Keratinocyte (primary cell): ENCODE measurements at regions not wholly inside any gene's neighbourhood (a gene's known extent, or its start where the extent isn't known, plus 50 kb on each side); places are given as distances from the start of the nearest gene placed in this dataset.

ENCODE experiments used
- DNase-seq: peaks from one replicate; pipeline ENCODE4 v3.0.0-alpha.2; 2011; ENCODE audit warnings: low read depth, missing footprints, low spot score
- FAIRE-seq: peaks from 2 replicates; lab custom pipeline; 2011; peaks lifted over from hg19 to GRCh38; lab: Jason Lieb, UNC
- H2AFZ ChIP-seq: 2 replicates; pipeline ENCODE4 v1.6.0; 2012; ENCODE audit warnings: low read length, control low read depth, inconsistent platforms; ENCODE audit not compliant: control insufficient read depth
- H3K27ac ChIP-seq: 2 replicates; pipeline ENCODE4 v1.5.1; 2011; ENCODE audit warnings: low read length; ENCODE audit not compliant: control insufficient read depth, insufficient read depth
- H3K27me3 ChIP-seq: 3 replicates; pipeline ENCODE4 v1.6.0; 2011; ENCODE audit warnings: low read length; ENCODE audit not compliant: control insufficient read depth, insufficient read depth; ENCODE audit errors: extremely low read depth
- H3K36me3 ChIP-seq, 2 experiments: 2 replicates in 1 of 2; 3 replicates in 1 of 2; pipeline ENCODE4 v1.5.1; 2011; ENCODE audit warnings: low read length in 2 of 2, mild to moderate bottlenecking in 1 of 2; ENCODE audit not compliant: control insufficient read depth in 2 of 2, insufficient read depth in 2 of 2; ENCODE audit errors: extremely low read depth in 1 of 2
- H3K4me1 ChIP-seq: 3 replicates; pipeline ENCODE4 v1.5.1; 2011; ENCODE audit warnings: low read length; ENCODE audit not compliant: control insufficient read depth, insufficient read depth; ENCODE audit errors: extremely low read depth
- H3K4me2 ChIP-seq: 3 replicates; pipeline ENCODE4 v1.6.0; 2011; ENCODE audit warnings: low read depth, low read length; ENCODE audit not compliant: control insufficient read depth, insufficient read depth; ENCODE audit errors: extremely low read depth
- H3K4me3 ChIP-seq, 3 experiments: fragments of 200-600 bp in 1 of 3; sonication (generic) in 1 of 3; 2 replicates in 2 of 3; 3 replicates in 1 of 3; pipeline ENCODE4 v1.5.1; 2011 to 2016; ENCODE audit warnings: low read length in 3 of 3, mild to moderate bottlenecking in 3 of 3, control low read depth in 2 of 3, inconsistent platforms in 1 of 3, low read depth in 1 of 3, mixed read lengths in 1 of 3, mixed run types in 1 of 3, moderate library complexity in 1 of 3; ENCODE audit not compliant: control insufficient read depth in 2 of 3, insufficient read depth in 2 of 3; ENCODE audit errors: extremely low read depth in 1 of 3
- H3K79me2 ChIP-seq: 2 replicates; pipeline ENCODE4 v1.6.0; 2012; ENCODE audit warnings: low read length; ENCODE audit not compliant: control insufficient read depth, insufficient read depth
- H3K9ac ChIP-seq: 3 replicates; pipeline ENCODE4 v1.6.0; 2011; ENCODE audit warnings: low read length; ENCODE audit not compliant: control insufficient read depth, insufficient read depth; ENCODE audit errors: extremely low read depth
- H3K9me1 ChIP-seq: 3 replicates; pipeline ENCODE4 v1.6.0; 2011; ENCODE audit warnings: low read length; ENCODE audit not compliant: control insufficient read depth, insufficient read depth; ENCODE audit errors: extremely low read depth
- H3K9me3 ChIP-seq: 2 replicates; pipeline ENCODE4 v1.5.1; 2012; ENCODE audit warnings: low read depth, low read length; ENCODE audit not compliant: control insufficient read depth
- H4K20me1 ChIP-seq: 3 replicates; pipeline ENCODE4 v1.6.0; 2011; ENCODE audit warnings: low read length; ENCODE audit not compliant: control insufficient read depth, insufficient read depth; ENCODE audit errors: extremely low read depth
- EZH2 ChIP-seq: IDR thresholded peaks from one replicate; pipeline ENCODE4 v1.6.1; 2012; ENCODE audit warnings: inconsistent platforms, mild to moderate bottlenecking, low read length, moderate library complexity
- dilution Hi-C: fragments of 300-500 bp; cut with MboI; formaldehyde crosslinking; loops from one replicate; pipeline ENCODE4 v1.7.0; 2020; ENCODE audit warnings: low sequenced_read_pairs; ENCODE audit not compliant: extremely low pct_ligation_motif_present
- TF ChIP-seq, protein P1 (sequence below), 3 experiments: IDR thresholded peaks in 1 of 3; conservative IDR thresholded peaks in 1 of 3; optimal IDR thresholded peaks in 1 of 3; 2 replicates in 2 of 3; 3 replicates in 1 of 3; pipeline versions ENCODE3 to v1.5.1; 2011; ENCODE audit warnings: low read length in 3 of 3, mild to moderate bottlenecking in 3 of 3, moderate library complexity in 2 of 3, control low read depth in 1 of 3, inconsistent platforms in 1 of 3; ENCODE audit not compliant: insufficient read depth in 2 of 3; ENCODE audit errors: extremely low read depth in 1 of 3

DNA sequence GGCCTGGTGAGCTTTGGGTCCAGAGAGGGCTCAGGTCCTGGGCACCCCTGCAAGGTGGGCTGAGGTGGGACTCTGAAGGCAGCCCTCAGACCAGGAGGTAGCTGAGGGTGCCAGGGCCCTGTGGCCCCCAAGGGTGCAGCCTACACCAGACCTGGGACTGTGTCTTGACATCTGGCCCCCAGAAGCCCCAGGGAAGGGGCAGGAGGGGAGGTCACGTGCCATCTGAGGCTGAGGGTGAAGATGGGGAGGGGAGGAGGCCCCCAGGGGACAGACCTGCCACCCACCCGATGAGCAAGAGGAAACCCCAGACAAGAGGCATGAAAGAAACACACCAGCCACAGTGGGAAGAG lies 520.2 kb downstream of the BRD1 start:
- Histone ChIP-seq H3K36me3 (no peaks in the 10 kb centered on the region), H4K20me1 (no peaks in the 10 kb centered on the region), H3K4me3 (no peak overlapping the region), H3K27ac (no peak overlapping the region), H3K9me3 (peaks cover 13% of the 10 kb centered on the region), H3K9me1 (no peaks in the 10 kb centered on the region), H3K27me3 (no peaks in the 10 kb centered on the region), H3K4me1 (no peaks in the 10 kb centered on the region), H3K9ac (no peak overlapping the region), H2AFZ (no peak overlapping the region), H3K4me2 (no peak overlapping the region), H3K79me2 (no peaks in the 10 kb centered on the region)
- DNase-seq (no peak), FAIRE-seq (no peak)
- dilution Hi-C loops = no loop called here
- TF ChIP-seq, protein P1, sequence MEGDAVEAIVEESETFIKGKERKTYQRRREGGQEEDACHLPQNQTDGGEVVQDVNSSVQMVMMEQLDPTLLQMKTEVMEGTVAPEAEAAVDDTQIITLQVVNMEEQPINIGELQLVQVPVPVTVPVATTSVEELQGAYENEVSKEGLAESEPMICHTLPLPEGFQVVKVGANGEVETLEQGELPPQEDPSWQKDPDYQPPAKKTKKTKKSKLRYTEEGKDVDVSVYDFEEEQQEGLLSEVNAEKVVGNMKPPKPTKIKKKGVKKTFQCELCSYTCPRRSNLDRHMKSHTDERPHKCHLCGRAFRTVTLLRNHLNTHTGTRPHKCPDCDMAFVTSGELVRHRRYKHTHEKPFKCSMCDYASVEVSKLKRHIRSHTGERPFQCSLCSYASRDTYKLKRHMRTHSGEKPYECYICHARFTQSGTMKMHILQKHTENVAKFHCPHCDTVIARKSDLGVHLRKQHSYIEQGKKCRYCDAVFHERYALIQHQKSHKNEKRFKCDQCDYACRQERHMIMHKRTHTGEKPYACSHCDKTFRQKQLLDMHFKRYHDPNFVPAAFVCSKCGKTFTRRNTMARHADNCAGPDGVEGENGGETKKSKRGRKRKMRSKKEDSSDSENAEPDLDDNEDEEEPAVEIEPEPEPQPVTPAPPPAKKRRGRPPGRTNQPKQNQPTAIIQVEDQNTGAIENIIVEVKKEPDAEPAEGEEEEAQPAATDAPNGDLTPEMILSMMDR (optimal IDR thresholded peaks at IDR 0.05 in 1 of 3, IDR thresholded peaks at IDR 0.05 in 1 of 3, conservative IDR thresholded peaks at IDR 0.05 in 1 of 3; ENCODE audit: extremely low read depth in 1 of 3, insufficient read depth in 2 of 3, low read length in 3 of 3) = no peak
- TF ChIP-seq EZH2 = no peak

DNA sequence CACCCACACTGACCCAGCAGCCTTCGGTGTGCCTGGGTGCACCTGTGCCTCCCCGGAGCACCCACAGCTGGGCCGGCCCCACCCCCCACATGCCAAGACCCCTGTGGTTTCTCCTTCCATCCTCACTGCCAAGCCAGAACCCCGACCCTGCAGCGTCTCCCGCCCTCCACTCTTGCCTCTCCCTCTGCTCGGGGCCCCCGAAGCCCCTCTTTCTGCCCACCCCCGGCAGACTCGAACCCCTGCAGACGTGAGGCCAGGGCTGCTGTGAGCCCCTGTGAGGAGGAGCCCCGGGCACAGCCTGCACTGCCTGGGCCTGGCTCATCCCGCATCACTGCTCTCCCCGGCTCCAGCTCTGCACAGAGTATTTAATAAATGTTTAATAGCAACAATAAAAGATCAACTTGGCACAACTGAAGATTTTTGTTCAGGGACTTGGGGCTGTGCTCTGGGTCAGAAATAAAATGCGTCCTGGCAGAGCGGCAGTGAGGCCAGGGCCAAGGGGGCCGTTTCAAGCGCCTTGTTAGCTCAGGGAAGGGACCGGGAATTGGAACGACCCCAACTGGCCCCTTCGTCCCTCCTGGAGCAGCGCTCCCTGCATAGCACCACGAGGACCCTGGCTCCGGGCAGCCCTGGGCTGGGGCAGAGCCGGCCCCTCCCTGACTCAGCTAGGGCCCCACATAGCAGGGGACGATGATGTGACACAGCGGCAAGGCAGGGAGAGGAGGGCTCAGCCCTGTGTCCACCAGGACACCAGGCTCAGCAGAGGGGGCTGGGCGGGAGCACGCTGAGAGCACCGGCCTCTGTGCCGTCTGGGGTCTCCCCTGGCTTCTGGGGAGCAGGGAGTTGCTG lies 520.8 kb downstream of the BRD1 start:
- no peak overlapping the region for H3K27ac ChIP-seq
- H2AFZ ChIP-seq = no peak overlapping the region
- no peak overlapping the region for H3K9ac ChIP-seq
- TF ChIP-seq EZH2 = no peak
- TF ChIP-seq, protein P1 (optimal IDR thresholded peaks at IDR 0.05 in 1 of 3, IDR thresholded peaks at IDR 0.05 in 1 of 3, conservative IDR thresholded peaks at IDR 0.05 in 1 of 3; ENCODE audit: extremely low read depth in 1 of 3, insufficient read depth in 2 of 3, low read length in 3 of 3) = no peak
- no peak overlapping the region for H3K4me2 ChIP-seq
- peaks cover 13% of the 10 kb centered on the region for H3K9me3 ChIP-seq
- no peaks in the 10 kb centered on the region for H3K79me2 ChIP-seq
- no peak overlapping the region for H3K4me3 ChIP-seq
- no peaks in the 10 kb centered on the region for H3K4me1 ChIP-seq
- no peak for FAIRE-seq
- H3K27me3 ChIP-seq = no peaks in the 10 kb centered on the region
- no peaks in the 10 kb centered on the region for H3K36me3 ChIP-seq
- dilution Hi-C loops = no loop called here
- H3K9me1 ChIP-seq = no peaks in the 10 kb centered on the region
- DNase-seq = no peak
- no peaks in the 10 kb centered on the region for H4K20me1 ChIP-seq
